ENCODE measurements at regions not wholly inside any gene's neighbourhood (a gene's known extent, or its start where the extent isn't known, plus 50 kb on each side); places are given as distances from the start of the nearest gene placed in this dataset.
A peak's percentile ranks its signal among the peaks of the same experiment; 100 is the strongest.

DNA sequence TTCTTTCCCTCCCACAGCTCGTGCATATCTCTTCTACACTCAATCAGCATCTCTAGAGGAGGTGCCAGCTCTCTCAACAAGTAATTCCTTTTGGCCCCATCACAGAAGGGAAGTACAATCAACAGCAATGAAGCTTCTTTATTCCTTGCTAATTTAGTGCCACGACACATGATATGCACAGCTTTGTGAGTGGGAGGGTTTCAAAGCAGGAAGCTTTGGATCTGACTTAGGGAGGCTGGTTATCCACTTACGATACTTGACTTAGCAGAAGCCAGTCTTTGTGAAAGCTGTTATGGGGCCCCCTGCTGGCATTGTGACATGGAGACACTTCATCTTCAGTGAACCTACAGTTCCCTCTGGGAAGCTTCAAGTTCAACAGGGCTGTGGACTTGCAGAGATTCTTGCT is 81.0 kb downstream of the TMEM100 start:
- intact Hi-C loops (cut with micrococcal nuclease): loop anchor here (10.0 kb wide), 1 partner anchor 73 kb away; no protein-coding TSS in a partner anchor
- Histone ChIP-seq H3K4me3 (replicated peaks in 1 of 3; ENCODE audit: low read depth in 2 of 3, low read length in 3 of 3) (no peak overlapping the region), H3K9ac (ENCODE audit: insufficient read depth, low read length, poor library complexity, severe bottlenecking) (no peak overlapping the region), H4K20me1 (ENCODE audit: insufficient read depth, low read length) (no peaks in the 10 kb centered on the region), H3K36me3 (replicated peaks in 1 of 2; ENCODE audit: control insufficient read depth in 1 of 2, insufficient read depth in 2 of 2, low read length in 2 of 2) (no peaks in the 10 kb centered on the region), H3K79me2 (ENCODE audit: insufficient read depth, low read length) (no peaks in the 10 kb centered on the region), H3K27ac (ENCODE audit: low read depth in 1 of 2, low read length in 2 of 2) (no peak overlapping the region), H3K4me2 (replicated peaks; ENCODE audit: extremely low read depth, low read length, poor library complexity, severe bottlenecking) (no peak overlapping the region), H3K4me1 (ENCODE audit: control insufficient read depth in 1 of 2, insufficient read depth in 2 of 2, low read length in 2 of 2) (peaks cover 26 to 29% of the 10 kb centered on the region in 2 donors), H2AFZ (ENCODE audit: insufficient read depth, low read depth, low read length, poor library complexity, severe bottlenecking) (no peak overlapping the region), H3K9me3 (replicated peaks in 1 of 2; ENCODE audit: control insufficient read depth in 1 of 2, insufficient read depth in 1 of 2, low read length in 2 of 2) (no peaks in the 10 kb centered on the region), H3K27me3 (ENCODE audit: control insufficient read depth in 2 of 2, insufficient read depth in 2 of 2, low read length in 2 of 2) (no peaks in the 10 kb centered on the region)
- DNase-seq: peak; percentile 50 to 62 (median 60)
- peaks cover 0 to 2% (median 2%) of the 10 kb centered on the region in 3 donors for H3K27me3 Mint-ChIP-seq (ENCODE audit: low read depth in 3 of 3)
- TF ChIP-seq, protein P1, sequence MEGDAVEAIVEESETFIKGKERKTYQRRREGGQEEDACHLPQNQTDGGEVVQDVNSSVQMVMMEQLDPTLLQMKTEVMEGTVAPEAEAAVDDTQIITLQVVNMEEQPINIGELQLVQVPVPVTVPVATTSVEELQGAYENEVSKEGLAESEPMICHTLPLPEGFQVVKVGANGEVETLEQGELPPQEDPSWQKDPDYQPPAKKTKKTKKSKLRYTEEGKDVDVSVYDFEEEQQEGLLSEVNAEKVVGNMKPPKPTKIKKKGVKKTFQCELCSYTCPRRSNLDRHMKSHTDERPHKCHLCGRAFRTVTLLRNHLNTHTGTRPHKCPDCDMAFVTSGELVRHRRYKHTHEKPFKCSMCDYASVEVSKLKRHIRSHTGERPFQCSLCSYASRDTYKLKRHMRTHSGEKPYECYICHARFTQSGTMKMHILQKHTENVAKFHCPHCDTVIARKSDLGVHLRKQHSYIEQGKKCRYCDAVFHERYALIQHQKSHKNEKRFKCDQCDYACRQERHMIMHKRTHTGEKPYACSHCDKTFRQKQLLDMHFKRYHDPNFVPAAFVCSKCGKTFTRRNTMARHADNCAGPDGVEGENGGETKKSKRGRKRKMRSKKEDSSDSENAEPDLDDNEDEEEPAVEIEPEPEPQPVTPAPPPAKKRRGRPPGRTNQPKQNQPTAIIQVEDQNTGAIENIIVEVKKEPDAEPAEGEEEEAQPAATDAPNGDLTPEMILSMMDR (IDR thresholded peaks at IDR 0.05): peak; percentile 76
- H3K4me1 Mint-ChIP-seq: peaks cover 26% of the 10 kb centered on the region
- no peak overlapping the region for H3K4me3 Mint-ChIP-seq
- peaks cover 0 to 4% (median 4%) of the 10 kb centered on the region in 7 donors for H3K9me3 Mint-ChIP-seq
- H3K36me3 Mint-ChIP-seq: no peaks in the 10 kb centered on the region
- 42% methylated on average over 2 of the region's 3 CpGs for WGBS (ENCODE audit: insufficient coverage)
- H3K27ac Mint-ChIP-seq: no peak overlapping the region

DNA sequence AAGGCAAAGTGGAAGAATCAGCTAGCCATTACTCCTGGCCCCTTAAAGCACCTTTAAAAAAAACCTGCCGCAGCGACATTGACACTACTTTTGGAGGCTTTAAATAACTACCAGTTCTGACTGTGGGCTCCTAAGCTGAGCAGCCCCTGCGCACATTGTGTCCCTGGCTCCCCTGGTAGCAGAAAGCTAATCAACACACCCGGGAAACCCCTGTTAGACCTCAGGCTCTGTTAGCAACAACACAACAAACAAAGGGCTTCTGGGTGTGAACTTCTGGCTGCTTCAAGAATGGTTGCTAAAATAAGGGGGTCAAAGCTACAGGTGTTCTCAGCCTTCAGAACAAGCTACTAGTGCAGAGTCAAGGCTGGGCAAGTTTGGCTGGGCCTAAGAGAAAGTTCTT is 83.6 kb downstream of the TMEM100 start:
- no peak for DNase-seq
- H3K79me2 ChIP-seq (ENCODE audit: insufficient read depth, low read length): no peaks in the 10 kb centered on the region
- no peak overlapping the region for H2AFZ ChIP-seq (ENCODE audit: insufficient read depth, low read depth, low read length, poor library complexity, severe bottlenecking)
- intact Hi-C loops (cut with micrococcal nuclease): no loop called here
- Mint-ChIP-seq H3K36me3 (no peaks in the 10 kb centered on the region), H3K9me3 (peaks cover 0 to 4% (median 3%) of the 10 kb centered on the region in 7 donors), H3K4me1 (peaks cover 37% of the 10 kb centered on the region), H3K27me3 (ENCODE audit: low read depth in 3 of 3) (peaks cover 0 to 2% (median 2%) of the 10 kb centered on the region in 3 donors), H3K27ac (peak overlapping the region in 3 of 7 donors; percentile 30 to 91 (median 60)), H3K4me3 (no peak overlapping the region)
- H3K9me3 ChIP-seq (replicated peaks in 1 of 2; ENCODE audit: control insufficient read depth in 1 of 2, insufficient read depth in 1 of 2, low read length in 2 of 2): no peaks in the 10 kb centered on the region
- no peaks in the 10 kb centered on the region for H4K20me1 ChIP-seq (ENCODE audit: insufficient read depth, low read length)
- 94% methylated on average over 3 of the region's 4 CpGs for WGBS (ENCODE audit: insufficient coverage)
- TF ChIP-seq, protein P1 (IDR thresholded peaks at IDR 0.05): no peak
- peak overlapping the region in 1 of 2 donors; percentile 56 for H3K27ac ChIP-seq (ENCODE audit: low read depth in 1 of 2, low read length in 2 of 2)
- H3K4me1 ChIP-seq (ENCODE audit: control insufficient read depth in 1 of 2, insufficient read depth in 2 of 2, low read length in 2 of 2): peaks cover 34 to 42% of the 10 kb centered on the region in 2 donors
- H3K4me3 ChIP-seq (replicated peaks in 1 of 3; ENCODE audit: low read depth in 2 of 3, low read length in 3 of 3): no peak overlapping the region
- no peaks in the 10 kb centered on the region for H3K27me3 ChIP-seq (ENCODE audit: control insufficient read depth in 2 of 2, insufficient read depth in 2 of 2, low read length in 2 of 2)
- H3K36me3 ChIP-seq (replicated peaks in 1 of 2; ENCODE audit: control insufficient read depth in 1 of 2, insufficient read depth in 2 of 2, low read length in 2 of 2): no peaks in the 10 kb centered on the region
- H3K9ac ChIP-seq (ENCODE audit: insufficient read depth, low read length, poor library complexity, severe bottlenecking): no peak overlapping the region
- no peak overlapping the region for H3K4me2 ChIP-seq (replicated peaks; ENCODE audit: extremely low read depth, low read length, poor library complexity, severe bottlenecking)
